AG09319 (cell line): ENCODE measurements at regions not wholly inside any gene's neighbourhood (a gene's known extent, or its start where the extent isn't known, plus 50 kb on each side); places are given as distances from the start of the nearest gene placed in this dataset.
A peak's percentile ranks its signal among the peaks of the same experiment; 100 is the strongest.

Source experiments
- DNase-seq: peaks from one replicate; pipeline ENCODE4 v3.0.0-alpha.2; 2010; ENCODE audit warnings: low read depth; ENCODE audit errors: extremely low read depth
- TF ChIP-seq, protein P1 (sequence below): IDR thresholded peaks from 2 replicates; pipeline ENCODE4 v1.5.1; 2011; ENCODE audit warnings: low read depth, mild to moderate bottlenecking, inconsistent platforms, low read length, moderate library complexity

DNA sequence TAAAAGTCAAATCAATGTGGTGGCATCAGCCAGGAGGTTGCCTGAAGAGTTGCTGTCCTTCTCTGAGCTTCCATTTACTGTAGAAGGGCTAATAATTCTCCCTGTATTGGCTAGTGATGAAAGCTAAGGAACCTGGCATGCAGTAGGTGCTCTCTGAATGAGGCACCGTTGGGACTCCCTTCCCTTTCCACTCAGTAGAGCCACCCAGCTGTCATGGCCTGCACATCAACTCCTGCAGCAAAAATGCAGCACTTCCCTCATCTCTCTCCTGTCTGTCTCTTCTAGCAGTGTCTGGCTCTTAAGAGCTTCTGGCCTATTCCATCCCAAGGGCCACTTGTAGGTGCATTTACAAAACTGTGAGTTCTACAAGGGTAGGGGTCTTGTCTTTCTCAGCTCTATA lies 369.0 kb downstream of the MATN1 start:
- TF ChIP-seq, protein P1, sequence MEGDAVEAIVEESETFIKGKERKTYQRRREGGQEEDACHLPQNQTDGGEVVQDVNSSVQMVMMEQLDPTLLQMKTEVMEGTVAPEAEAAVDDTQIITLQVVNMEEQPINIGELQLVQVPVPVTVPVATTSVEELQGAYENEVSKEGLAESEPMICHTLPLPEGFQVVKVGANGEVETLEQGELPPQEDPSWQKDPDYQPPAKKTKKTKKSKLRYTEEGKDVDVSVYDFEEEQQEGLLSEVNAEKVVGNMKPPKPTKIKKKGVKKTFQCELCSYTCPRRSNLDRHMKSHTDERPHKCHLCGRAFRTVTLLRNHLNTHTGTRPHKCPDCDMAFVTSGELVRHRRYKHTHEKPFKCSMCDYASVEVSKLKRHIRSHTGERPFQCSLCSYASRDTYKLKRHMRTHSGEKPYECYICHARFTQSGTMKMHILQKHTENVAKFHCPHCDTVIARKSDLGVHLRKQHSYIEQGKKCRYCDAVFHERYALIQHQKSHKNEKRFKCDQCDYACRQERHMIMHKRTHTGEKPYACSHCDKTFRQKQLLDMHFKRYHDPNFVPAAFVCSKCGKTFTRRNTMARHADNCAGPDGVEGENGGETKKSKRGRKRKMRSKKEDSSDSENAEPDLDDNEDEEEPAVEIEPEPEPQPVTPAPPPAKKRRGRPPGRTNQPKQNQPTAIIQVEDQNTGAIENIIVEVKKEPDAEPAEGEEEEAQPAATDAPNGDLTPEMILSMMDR = no peak
- no peak for DNase-seq

DNA sequence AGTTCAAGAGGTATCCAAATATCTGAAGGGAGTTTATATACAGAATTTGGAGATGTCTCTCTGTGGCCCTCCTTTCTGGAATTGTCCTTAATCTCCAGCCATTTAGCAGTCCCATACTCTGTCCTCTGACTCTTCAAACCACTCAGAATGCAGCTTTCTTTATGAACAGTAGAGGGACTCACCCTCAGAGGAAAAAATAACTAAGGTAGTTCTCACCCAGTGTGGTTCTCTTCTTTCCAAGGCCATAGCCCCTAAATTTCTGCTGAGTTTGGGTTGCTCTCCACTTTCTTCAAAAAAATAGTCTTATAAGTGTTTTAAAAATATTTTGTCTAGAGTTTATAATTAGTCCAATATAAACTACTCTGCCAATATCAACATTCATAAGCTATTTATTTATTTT lies 369.7 kb downstream of the MATN1 start:
- TF ChIP-seq, protein P1 = peak; percentile 38
- DNase-seq = no peak

DNA sequence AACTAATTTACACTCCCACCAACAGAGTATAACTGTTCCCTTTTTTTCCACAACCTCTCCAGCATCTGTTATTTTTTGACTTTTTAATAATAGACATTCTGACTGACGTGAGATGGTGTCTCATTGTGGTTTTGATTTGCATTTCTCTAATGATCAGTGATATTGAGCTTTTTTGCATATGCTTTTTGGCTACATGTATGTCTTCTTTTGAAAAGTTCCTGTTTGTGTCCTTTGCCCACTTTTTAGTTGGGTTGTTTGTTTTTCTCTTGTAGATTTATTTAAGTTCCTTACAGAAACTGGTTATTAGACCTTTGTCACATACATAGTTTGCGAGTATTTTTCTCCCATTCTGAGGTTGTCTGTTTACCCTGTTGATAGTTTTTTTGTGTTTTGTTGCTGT lies 375.2 kb downstream of the MATN1 start:
- DNase-seq = no peak
- TF ChIP-seq, protein P1 = no peak

DNA sequence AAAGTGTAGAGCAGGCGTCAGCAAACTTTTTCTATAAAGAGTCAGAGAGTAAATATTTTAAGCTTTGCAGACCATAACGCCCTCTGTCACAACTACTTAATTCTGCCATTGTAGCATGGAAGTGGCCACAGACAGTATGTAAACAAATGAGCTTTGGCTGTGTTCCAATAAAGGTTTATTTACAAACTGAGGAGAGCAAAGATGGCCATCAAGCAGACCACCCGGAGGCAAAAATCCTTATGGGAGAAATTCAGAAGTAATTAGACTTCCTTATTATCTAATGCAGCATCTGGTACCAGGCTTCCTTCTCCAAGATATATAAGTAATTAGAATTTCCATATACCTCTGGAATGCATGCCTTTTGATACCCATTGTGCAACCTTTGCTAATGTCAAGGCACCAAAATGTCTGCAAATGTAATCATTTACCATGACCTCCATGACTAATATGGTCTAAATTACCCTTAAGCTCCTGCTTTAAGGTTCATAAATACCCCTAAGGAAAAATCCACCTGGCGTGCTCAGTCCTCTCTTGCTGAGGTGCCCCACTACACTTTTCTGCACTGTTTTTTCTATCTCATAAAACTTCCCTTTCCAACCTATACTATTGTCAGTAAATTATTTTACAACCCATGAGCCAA lies 377.8 kb downstream of the MATN1 start:
- TF ChIP-seq, protein P1 = no peak

DNA sequence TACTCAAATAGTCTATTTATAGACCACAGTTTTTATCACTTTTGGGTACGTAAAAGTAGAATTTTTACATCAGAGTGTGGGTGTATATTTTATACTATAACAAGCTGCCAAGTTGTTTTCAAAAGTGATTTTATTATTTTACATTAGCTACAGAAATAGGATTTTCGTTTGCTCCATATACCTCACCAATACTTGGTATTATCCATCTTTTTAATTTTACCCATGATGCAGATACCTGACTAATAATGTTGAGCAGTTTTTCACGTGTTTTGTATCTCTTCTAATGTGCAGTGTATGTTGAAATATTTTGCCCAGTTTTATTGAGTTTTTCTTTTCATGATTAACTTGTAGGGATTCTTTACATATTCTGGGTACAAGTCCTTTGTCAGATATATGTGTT lies 379.8 kb downstream of the MATN1 start:
- no peak for DNase-seq
- TF ChIP-seq, protein P1 = no peak

More for the DNA sequence above, 377.8 kb downstream of the MATN1 start:
- DNase-seq = no peak

DNA sequence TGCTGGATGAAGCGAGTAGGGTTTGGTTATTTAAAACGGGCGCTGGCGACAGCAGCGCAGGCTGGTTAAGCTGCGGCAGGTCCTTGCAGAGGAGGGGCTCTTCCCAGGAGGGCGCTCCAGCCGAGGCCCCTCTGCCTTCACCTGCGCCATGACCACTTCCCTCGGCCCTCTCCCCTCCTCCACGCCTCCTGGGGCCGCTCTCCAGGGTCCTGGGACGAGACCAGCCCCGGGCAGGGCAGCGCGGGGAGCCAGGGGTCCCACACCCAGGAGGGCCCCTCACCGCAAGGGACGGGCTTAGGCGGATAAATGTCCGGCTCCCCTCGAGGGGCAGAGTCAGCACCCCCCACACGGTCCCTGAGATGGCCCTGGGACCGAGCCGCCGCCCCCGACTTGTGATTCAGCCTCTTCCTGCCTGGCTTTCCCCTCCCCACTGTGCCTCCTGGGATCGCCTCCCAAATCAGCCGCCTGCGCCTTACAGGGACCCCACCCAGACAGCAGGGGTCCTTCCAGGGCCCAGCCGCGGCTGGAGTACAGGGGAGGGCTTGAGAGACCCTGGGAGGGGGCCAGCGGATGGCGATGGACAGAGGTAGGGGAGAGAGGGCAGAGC lies 380.7 kb downstream of the MATN1 start:
- TF ChIP-seq, protein P1 = no peak
- DNase-seq = no peak

DNA sequence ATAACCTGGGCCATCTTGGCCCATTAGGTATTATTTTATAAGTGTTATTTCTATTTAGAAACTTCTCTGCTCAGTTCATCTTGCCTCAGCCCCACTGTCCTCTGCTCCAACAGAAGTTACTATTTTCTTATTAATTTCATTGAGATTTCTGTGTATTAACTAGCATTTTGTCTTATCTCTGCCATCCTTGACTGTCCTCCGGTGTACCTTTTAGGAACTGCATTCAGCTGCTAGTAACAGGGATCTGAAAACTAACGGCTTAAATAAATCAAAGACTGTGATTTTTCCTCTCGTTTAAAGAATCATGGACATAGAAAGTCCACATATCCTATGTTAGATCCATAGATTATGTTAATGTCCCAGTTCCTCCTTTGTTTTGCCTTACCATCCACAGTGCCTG lies 382.5 kb downstream of the MATN1 start:
- TF ChIP-seq, protein P1 = no peak
- no peak for DNase-seq
